Stimulated activated CD8-positive, alpha-beta memory T cell treated with anti-CD3 and anti-CD28 coated beads, Interleukin-15, amount 100 ng/mL, for 24 hours (primary cell): ENCODE measurements at regions not wholly inside any gene's neighbourhood (a gene's known extent, or its start where the extent isn't known, plus 50 kb on each side); places are given as distances from the start of the nearest gene placed in this dataset.
"Not testable (repeated sequence)": the region's sequence is repeated elsewhere in the genome, so short reads cannot be mapped to it uniquely, and the experiment has no call there.

Experiments used
- DNase-seq: peaks from one replicate; pipeline ENCODE4 v3.0.0-alpha.2; 2020; ENCODE audit warnings: low read depth

DNA sequence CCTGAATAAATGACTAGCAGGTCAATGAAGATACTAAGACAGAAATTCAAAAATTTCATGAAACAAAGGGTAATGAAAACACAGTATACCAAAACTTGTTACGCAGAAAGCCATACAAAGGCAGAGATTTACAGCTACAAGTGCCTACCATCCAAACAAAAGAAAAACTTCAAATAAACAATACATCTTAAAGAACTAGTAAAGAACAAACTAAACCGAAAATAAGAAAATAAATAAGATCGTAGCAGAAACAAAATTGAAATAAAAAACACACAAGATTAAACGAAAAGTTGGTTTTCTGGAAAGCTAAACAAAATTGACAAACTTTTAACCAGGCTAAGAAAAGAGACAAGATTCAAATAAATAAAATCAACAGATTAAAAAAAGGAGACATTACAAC is 51.5 kb downstream of the VPREB1 start:
- not testable (repeated sequence) for DNase-seq

DNA sequence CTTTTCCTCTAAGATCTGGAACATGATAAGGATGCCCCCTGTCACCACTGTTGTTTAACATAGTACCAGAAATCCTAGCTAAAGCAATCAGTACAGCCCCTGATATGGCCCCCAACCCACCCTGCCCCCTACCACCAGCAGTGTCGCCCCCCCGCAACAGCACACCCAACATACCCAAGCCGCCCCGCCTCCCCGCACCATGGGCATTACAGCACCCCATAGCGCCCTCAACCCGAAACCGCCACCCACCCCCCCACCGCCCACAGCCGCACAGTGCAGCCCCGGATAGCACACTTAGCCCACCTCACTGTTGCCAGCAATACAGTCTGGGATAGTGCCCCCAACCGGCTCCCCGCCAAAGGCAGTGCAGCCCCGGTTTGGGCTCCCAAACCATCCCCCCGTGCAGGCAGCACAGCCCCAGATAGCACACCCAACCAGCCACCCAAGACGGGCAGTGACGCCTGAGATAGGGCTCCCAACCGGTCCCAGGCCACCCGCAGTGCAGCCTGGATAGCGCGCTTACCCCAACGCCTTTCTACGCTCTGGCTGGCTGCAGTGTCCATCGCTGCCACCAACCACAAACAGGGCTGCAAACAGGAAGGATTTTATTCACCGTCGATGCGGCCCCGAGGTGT is 52.7 kb downstream of the VPREB1 start:
- not testable (repeated sequence) for DNase-seq

GRCh38 chr22:22297794-22298653 is 53.4 kb downstream of the VPREB1 start:
- DNase-seq, result peak; percentile 74

GRCh38 chr22:22298654-22299009 is 54.0 kb downstream of the VPREB1 start:
- not testable (repeated sequence) for DNase-seq

GRCh38 chr22:22300511-22300910 is 55.9 kb downstream of the VPREB1 start:
- not testable (repeated sequence) for DNase-seq

DNA sequence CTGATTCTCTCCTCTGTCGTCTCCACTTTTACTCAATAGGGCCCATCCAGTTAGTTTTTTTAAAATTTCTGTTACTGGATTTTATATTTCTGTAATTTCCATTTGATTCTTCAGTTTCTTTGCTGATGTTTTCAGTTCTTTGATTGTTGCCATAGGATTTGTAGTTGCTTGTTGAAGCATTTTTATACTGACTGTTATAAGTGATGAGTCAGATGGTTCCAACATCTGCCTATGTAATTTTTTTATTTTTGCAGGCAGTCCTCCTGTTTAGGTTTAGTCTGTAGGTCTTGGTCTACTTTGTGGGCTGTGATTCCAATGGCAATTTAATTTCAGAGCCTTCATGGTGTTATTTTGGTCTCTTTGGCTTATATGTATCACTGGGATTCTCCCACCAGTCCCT is 56.4 kb downstream of the VPREB1 start:
- not testable (repeated sequence) for DNase-seq

DNA sequence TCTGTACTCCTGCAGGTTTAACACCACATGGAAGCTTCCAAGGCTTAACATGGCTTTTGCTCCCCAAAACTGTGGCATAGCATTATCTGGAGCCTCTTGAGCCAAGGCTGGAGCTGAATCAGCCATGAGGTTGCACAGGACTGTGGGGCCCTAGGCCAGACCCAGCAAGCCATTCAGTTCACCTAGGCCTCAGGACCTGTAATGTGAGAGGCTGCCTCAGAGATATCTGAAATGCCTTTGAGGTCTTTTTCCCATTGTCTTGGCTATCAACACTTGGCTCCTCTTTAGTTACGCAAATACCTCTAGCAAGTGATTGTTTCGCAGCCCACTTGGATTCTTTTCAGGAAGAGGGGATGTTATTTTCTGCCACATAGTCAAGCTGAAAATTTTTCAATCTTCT is 72.0 kb downstream of the VPREB1 start:
- DNase-seq, result no peak

DNA sequence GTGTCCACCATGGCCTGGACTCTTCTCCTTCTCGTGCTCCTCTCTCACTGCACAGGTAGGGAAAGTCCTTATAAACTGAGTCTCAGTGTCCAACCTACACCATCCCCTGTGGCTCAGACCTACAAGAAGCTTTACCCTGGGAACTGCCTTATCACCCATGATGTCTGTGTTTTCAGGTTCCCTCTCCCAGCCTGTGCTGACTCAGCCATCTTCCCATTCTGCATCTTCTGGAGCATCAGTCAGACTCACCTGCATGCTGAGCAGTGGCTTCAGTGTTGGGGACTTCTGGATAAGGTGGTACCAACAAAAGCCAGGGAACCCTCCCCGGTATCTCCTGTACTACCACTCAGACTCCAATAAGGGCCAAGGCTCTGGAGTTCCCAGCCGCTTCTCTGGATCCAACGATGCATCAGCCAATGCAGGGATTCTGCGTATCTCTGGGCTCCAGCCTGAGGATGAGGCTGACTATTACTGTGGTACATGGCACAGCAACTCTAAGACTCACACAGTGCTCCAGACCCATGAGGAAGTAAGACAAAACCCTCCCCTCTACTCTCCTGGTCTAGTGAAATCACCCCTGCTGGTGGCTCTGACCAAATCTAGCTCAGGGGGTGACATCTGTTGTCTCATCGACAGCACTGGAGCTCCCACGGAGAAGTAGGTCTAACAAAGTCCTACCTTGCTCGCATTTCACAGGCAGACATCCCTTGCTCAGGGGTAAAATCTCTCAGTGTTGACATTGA is 74.3 kb downstream of the VPREB1 start:
- DNase-seq, result no peak

- DNase-seq, result peak; percentile 58
These were observed 77.4 kb downstream of the VPREB1 start for GRCh38 chr22:22321743-22322611.

DNA sequence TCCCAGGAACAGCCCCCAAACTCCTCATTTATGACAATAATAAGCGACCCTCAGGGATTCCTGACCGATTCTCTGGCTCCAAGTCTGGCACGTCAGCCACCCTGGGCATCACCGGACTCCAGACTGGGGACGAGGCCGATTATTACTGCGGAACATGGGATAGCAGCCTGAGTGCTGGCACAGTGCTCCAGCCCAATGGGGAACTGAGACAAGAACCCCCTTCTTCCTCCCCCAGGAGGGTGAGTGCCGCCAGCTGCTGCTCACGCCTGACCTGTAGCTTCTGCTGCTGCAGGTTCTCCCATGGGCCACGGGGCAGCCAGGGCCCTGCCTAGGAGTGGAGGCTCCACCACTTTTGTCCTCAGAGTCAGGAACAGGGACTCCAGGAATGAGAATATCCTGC is 78.2 kb downstream of the VPREB1 start:
- DNase-seq, result no peak

GRCh38 chr22:22327723-22328122 is 83.1 kb downstream of the VPREB1 start:
- DNase-seq, result no peak

DNA sequence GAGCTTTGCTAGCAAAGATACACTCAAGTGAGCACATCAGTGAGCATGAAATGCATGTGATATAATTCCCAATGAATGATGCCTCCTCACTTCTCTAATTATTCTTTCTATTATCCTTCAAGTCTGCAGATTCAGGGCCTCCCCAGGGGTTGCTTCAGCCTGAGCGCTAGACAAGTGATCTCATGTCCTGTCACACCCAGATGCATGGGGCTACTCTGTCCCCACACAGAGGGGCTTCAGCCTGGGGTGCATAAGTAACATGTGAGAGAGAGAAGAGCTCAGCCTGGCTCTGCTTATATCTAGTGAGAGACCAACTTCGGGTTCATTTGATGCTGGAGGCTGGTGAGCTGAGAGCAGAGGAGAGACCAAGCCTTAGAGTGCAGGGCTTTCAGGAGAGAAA is 85.2 kb downstream of the VPREB1 start:
- DNase-seq, result no peak

- DNase-seq, result not testable (repeated sequence)
These were observed 91.1 kb downstream of the VPREB1 start for GRCh38 chr22:22335640-22336039.

GRCh38 chr22:22336333-22336732 is 91.7 kb downstream of the VPREB1 start:
- not testable (repeated sequence) for DNase-seq

- not testable (repeated sequence) for DNase-seq
These were observed 94.2 kb downstream of the VPREB1 start for GRCh38 chr22:22338778-22339177.

- no peak for DNase-seq
These were observed 97.2 kb downstream of the VPREB1 start for GRCh38 chr22:22341736-22342135.

- DNase-seq, result peak; percentile 51
These were observed 98.4 kb downstream of the VPREB1 start for GRCh38 chr22:22342697-22343580.

DNA sequence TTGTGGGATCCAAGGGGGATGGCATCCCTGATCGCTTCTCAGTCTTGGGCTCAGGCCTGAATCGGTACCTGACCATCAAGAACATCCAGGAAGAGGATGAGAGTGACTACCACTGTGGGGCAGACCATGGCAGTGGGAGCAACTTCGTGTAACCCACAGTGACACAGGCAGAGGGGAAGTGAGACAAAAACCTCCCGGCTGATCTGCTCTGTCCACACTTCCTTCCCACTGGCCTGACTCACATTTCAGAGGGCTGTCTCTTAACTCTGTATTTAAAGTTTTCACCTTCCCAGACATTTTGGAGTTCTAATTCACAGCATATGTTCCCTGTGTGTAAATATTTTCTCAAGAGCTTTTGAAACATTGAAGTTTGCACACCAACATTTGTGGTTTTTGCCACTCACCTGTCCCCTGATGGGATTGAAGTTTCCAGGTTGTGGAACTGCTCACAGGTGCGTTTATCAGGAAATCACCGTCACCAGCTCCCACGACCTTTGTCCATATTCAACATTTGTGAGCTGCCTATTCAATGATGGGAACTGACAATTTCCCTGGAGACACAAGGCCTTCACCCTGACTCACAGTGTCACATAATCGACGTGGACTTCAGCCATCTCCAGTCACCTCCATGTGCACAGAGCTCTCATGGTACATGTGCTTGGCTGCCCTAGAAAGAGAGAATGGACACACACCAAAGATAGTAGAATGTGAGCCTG is 99.2 kb downstream of the VPREB1 start:
- no peak for DNase-seq

GRCh38 chr22:22344430-22344829 is 99.8 kb downstream of the VPREB1 start:
- no peak for DNase-seq

GRCh38 chr22:22345781-22346180 is 101.2 kb downstream of the VPREB1 start:
- DNase-seq, result no peak
